ENCODE measurements at regions not wholly inside any gene's neighbourhood (a gene's known extent, or its start where the extent isn't known, plus 50 kb on each side); places are given as distances from the start of the nearest gene placed in this dataset.
"Not testable (repeated sequence)": the region's sequence is repeated elsewhere in the genome, so short reads cannot be mapped to it uniquely, and the experiment has no call there.

DNA sequence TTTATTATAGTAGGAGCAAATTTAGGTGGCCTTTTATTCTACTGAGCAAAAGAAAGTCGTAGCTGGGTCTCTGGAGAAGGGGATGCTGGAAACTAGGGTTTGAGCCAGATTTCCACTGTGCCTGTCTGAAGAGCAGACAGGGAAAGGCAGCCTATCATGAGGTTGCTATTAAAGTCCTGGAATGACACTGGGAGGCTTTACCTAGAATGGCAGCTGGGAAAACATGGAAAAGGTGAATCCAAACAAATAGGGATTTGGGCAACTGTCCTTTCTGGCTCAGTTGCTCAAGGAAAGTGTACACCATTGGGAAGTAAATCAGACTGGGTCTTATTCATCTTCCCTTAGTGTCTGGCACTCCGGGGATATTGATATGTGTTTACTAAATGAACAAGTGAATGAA, 154.6 kb downstream of the MTX2 start:
- no peak overlapping the region for H3K4me3 ChIP-seq (ENCODE audit: low read depth, low read length)
- TF ChIP-seq, protein P1, sequence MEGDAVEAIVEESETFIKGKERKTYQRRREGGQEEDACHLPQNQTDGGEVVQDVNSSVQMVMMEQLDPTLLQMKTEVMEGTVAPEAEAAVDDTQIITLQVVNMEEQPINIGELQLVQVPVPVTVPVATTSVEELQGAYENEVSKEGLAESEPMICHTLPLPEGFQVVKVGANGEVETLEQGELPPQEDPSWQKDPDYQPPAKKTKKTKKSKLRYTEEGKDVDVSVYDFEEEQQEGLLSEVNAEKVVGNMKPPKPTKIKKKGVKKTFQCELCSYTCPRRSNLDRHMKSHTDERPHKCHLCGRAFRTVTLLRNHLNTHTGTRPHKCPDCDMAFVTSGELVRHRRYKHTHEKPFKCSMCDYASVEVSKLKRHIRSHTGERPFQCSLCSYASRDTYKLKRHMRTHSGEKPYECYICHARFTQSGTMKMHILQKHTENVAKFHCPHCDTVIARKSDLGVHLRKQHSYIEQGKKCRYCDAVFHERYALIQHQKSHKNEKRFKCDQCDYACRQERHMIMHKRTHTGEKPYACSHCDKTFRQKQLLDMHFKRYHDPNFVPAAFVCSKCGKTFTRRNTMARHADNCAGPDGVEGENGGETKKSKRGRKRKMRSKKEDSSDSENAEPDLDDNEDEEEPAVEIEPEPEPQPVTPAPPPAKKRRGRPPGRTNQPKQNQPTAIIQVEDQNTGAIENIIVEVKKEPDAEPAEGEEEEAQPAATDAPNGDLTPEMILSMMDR (IDR thresholded peaks at IDR 0.05; ENCODE audit: borderline replicate concordance, insufficient read depth, low read depth, low read length) = no peak

DNA sequence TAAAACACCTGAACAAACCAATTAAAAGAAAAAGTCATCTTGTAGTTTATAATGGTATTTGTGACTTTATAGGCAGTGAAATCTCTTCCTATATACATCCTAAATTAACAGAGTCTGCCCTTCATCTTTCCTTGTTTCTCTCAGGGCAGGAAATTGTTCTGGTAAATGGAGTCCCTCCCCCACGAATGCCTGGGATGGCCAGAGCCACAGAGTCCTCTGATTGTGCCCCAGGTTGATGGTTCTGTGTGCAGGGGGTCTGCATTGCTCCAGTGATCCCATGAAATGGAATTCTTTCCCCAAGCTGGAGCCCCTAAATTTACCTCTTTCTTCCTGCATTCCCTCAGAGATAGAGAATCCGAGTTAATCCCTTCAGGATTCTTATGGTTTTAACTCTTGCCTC, 155.5 kb downstream of the MTX2 start:
- no peak overlapping the region for H3K4me3 ChIP-seq (ENCODE audit: low read depth, low read length)

DNA sequence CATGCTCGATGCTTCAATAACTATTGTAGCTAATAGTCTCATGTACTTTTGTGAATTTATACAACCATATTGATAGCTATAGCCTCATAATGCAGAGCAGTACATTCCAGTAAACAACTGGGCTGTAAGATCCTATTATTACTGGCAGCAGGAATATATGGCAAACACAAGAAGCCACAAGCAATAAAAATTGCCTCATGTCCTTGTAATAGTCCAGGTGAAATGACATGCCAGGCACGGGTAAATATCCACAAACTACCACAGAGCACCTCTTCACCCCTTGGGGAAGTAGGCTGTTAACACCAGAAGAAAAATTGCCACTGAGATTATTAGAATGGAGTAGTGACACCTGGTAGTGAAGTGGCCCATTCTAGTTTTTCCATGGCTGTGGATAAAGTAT, 158.3 kb downstream of the MTX2 start:
- TF ChIP-seq, protein P1 (IDR thresholded peaks at IDR 0.05; ENCODE audit: borderline replicate concordance, insufficient read depth, low read depth, low read length) = no peak
- H3K4me3 ChIP-seq (ENCODE audit: low read depth, low read length) = no peak overlapping the region

More for the DNA sequence above, 155.5 kb downstream of the MTX2 start:
- TF ChIP-seq, protein P1 (IDR thresholded peaks at IDR 0.05; ENCODE audit: borderline replicate concordance, insufficient read depth, low read depth, low read length) = no peak

DNA sequence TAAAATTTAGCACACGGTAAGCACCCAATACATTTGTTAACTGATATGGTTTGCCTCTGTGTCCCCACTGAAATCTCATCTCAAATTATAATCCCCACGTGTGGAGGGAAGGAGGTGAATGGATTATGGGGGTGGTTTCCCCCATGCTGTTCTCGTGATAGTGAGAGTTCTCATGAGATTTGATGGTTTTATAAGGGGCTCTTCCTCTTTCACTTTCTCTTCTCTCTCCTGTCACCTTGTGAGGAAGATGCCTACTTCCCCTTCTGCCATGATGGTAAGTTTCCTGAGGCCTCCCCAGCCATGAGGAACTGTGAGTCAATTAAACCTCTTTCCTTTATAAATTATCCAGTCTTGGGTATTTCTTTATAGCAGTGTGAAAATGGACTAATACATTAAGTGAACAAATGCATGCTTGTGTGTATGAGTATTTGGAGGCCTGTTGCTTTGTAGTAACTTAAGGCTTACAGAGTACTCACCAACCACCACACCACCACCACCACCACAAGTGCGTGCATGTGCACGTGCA, 159.8 kb downstream of the MTX2 start:
- H3K4me3 ChIP-seq (ENCODE audit: low read depth, low read length) = not testable (repeated sequence)

DNA sequence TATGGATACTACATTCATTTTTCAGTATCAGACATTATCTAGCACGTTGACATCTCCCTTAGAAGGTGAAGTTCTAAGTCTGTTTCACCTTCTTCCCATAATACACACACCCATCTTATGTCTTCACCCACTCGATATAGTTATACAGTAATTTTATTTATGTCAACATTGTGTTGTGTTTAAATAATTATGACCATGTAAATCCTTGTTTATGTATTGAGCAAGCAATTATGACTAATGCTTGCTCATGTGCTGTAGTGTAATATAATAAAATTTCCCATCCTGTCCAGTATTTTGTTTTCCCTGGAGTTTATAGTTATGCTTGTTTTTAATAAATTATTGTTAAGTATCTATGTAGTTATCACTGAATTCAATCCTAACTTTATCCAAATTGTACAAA, 163.2 kb downstream of the MTX2 start:
- no peak overlapping the region for H3K4me3 ChIP-seq (ENCODE audit: low read depth, low read length)
- TF ChIP-seq, protein P1 (IDR thresholded peaks at IDR 0.05; ENCODE audit: borderline replicate concordance, insufficient read depth, low read depth, low read length) = no peak

DNA sequence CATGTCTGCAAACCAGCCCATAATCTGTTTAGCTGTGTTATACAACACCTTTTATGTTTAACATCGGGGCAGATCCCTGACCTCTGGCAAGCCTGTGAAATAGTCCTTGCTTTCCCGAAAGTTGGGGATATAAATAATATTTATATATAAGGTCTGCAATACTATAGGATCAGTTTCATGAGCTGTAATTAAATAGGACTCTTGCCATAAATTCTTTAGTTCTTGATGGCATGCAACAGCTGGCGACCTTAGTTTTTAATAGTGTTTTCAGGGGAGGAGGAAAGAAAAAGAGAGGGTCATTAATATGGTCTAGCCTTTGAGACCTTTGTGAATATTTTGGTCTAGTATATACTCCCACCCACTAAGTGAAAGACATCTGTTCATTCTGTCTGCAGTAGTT, 166.5 kb downstream of the MTX2 start:
- H3K4me3 ChIP-seq (ENCODE audit: low read depth, low read length) = no peak overlapping the region
- TF ChIP-seq, protein P1 (IDR thresholded peaks at IDR 0.05; ENCODE audit: borderline replicate concordance, insufficient read depth, low read depth, low read length) = no peak

DNA sequence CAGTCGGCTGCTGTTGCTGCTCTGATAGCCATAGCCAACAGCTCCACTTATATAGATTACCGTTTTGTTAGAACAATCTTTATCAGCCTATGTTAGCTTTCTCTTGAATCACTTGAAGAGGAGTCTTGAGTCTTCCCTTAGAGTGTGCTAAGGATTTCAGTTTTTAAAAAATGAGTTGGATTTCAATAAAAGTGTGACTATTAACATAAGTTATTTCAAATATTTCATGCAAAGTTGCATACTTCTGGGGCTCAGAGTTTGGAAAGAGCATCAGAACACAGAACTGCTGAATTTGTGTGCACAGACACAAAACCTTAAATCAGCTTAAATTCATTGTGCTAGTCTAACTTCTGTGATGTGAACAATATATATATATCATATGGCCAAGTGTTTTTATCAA, 174.7 kb downstream of the MTX2 start:
- no peak overlapping the region for H3K4me3 ChIP-seq (ENCODE audit: low read depth, low read length)
- TF ChIP-seq, protein P1 (IDR thresholded peaks at IDR 0.05; ENCODE audit: borderline replicate concordance, insufficient read depth, low read depth, low read length) = no peak

DNA sequence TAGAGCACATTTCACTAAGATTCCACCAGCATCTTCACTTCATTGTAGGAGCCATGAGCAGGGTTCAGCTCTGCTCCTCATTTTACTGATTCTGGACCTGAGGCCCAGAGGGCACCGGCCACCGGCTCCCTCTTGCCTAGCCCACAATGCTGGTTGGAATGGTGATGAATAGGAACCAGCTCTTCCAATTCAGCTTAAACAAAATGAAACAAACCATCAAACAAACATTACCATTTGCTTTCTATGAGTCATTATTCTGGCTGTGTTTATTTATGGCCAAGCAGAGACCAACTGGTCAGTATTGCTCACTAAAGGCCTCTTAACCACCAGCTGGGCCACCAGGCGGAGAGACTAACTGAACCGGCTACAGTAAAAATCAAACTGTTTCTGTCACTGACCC, 176.7 kb downstream of the MTX2 start:
- no peak overlapping the region for H3K4me3 ChIP-seq (ENCODE audit: low read depth, low read length)
- TF ChIP-seq, protein P1 (IDR thresholded peaks at IDR 0.05; ENCODE audit: borderline replicate concordance, insufficient read depth, low read depth, low read length) = no peak

All from GM12875 (cell line).